Loucy (cell line): ENCODE measurements at regions not wholly inside any gene's neighbourhood (a gene's known extent, or its start where the extent isn't known, plus 50 kb on each side); places are given as distances from the start of the nearest gene placed in this dataset.

Source experiments
- H2AFZ ChIP-seq: fragments of 200-600 bp; sonication (generic); 2 replicates; pipeline ENCODE4 v1.6.0; 2016; ENCODE audit warnings: antibody characterized with exemption, mild to moderate bottlenecking, low read length, moderate library complexity
- H3F3A ChIP-seq: fragments of 200-600 bp; 2 replicates; pipeline ENCODE4 v1.6.0; 2016; ENCODE audit warnings: antibody characterized with exemption, low read depth, mild to moderate bottlenecking
- H3K27me3 ChIP-seq: fragments of 200-600 bp; sonication (generic); 2 replicates; pipeline ENCODE4 v1.6.1; 2014; ENCODE audit warnings: low read length, mild to moderate bottlenecking; ENCODE audit not compliant: insufficient read depth, poor library complexity, severe bottlenecking
- H3K36me3 ChIP-seq: fragments of 200-600 bp; sonication (generic); 2 replicates; pipeline ENCODE4 v1.6.1; 2016; ENCODE audit warnings: low read length; ENCODE audit not compliant: insufficient read depth
- H3K4me1 ChIP-seq: fragments of 200-600 bp; sonication (generic); 2 replicates; pipeline ENCODE4 v1.5.1; 2014; ENCODE audit warnings: low read length, mild to moderate bottlenecking; ENCODE audit not compliant: insufficient read depth, poor library complexity, severe bottlenecking
- H3K4me2 ChIP-seq: fragments of 200-600 bp; sonication (generic); 2 replicates; pipeline ENCODE4 v1.6.0; 2014; ENCODE audit warnings: antibody characterized with exemption, low read length, low read depth, mild to moderate bottlenecking; ENCODE audit not compliant: poor library complexity, severe bottlenecking
- H3K4me3 ChIP-seq: fragments of 200-600 bp; sonication (generic); 2 replicates; pipeline ENCODE4 v1.5.1; 2014; ENCODE audit warnings: low read length, mild to moderate bottlenecking, mixed read lengths; ENCODE audit not compliant: poor library complexity, severe bottlenecking
- H3K79me2 ChIP-seq: fragments of 200-600 bp; sonication (generic); 2 replicates; pipeline ENCODE4 v1.6.1; 2014; ENCODE audit warnings: low read length; ENCODE audit not compliant: insufficient read depth
- H3K9ac ChIP-seq: fragments of 200-600 bp; sonication (generic); 2 replicates; pipeline ENCODE4 v1.6.0; 2014; ENCODE audit warnings: mild to moderate bottlenecking, low read depth, low read length, moderate library complexity; ENCODE audit not compliant: poor library complexity, severe bottlenecking
- H3K9me2 ChIP-seq: fragments of 200-600 bp; sonication (generic); replicated peaks from 2 replicates; pipeline ENCODE4 v1.6.1; 2016; ENCODE audit warnings: low read depth, low read length, mixed read lengths
- H3K9me3 ChIP-seq: fragments of 200-600 bp; sonication (generic); 2 replicates; pipeline ENCODE4 v1.6.1; 2014; ENCODE audit warnings: mild to moderate bottlenecking, antibody characterized with exemption, low read length, low read depth; ENCODE audit not compliant: insufficient read depth
- H4K20me1 ChIP-seq: fragments of 200-600 bp; sonication (generic); 2 replicates; pipeline ENCODE4 v1.6.0; 2014; ENCODE audit warnings: antibody characterized with exemption, low read length, mild to moderate bottlenecking; ENCODE audit not compliant: insufficient read depth, poor library complexity, severe bottlenecking
- EZH2phosphoT487 ChIP-seq: fragments of 200-600 bp; IDR thresholded peaks from 2 replicates; pipeline ENCODE4 v1.6.1; 2018; ENCODE audit warnings: antibody characterized with exemption, mild to moderate bottlenecking, moderate library complexity, borderline replicate concordance
- TF ChIP-seq, protein P1 (sequence below): fragments of 200-600 bp; sonication (generic); conservative IDR thresholded peaks from 2 replicates; pipeline ENCODE4 v1.5.1; 2014; ENCODE audit warnings: mild to moderate bottlenecking, antibody characterized with exemption, low read length

DNA sequence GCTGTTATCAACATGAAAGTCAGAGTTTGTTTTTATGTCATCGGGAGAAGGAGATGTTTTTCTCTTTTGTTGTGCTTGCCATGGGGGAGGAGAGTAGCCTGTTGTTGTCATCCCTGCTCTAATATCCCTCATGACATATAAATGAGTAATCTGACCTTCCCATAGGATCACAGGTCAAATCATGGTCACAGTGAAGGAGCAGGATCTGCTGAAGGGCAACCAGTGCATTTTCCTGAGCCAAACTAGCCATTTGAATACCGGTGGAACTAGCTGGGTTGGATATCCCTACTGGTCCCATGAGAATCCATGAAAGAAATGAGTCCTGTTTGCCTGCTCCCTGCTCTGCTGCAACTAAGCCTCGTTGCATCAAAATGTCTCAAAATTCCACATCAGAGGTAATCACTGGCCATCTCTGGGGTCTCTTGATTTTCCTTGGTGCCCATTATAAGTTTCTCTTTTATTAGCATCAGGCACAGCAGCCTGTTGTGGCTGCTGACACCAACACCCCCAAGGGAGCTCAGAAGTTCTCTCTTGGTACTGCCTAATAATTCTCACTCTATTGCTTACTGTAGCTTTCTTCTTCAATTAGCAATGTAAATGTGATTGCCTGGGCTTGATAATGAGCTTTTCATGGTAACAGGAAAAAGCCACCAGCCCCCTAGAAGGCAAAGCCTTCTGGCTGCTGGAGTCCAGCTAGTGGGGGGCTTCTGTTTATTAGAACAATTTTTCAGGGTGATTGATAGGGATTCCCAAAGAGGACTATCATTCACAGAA lies 211.4 kb upstream of the ERCC4 start:
- H3K4me3 ChIP-seq = no peak overlapping the region
- H2AFZ ChIP-seq = no peak overlapping the region
- no peaks in the 10 kb centered on the region for H4K20me1 ChIP-seq
- H3K79me2 ChIP-seq = no peaks in the 10 kb centered on the region
- no peaks in the 10 kb centered on the region for H3K4me1 ChIP-seq
- H3K36me3 ChIP-seq = no peaks in the 10 kb centered on the region
- H3K4me2 ChIP-seq = no peak overlapping the region
- no peak overlapping the region for H3K9ac ChIP-seq
- no peaks in the 10 kb centered on the region for H3F3A ChIP-seq
- no peaks in the 10 kb centered on the region for H3K9me3 ChIP-seq
- TF ChIP-seq, protein P1, sequence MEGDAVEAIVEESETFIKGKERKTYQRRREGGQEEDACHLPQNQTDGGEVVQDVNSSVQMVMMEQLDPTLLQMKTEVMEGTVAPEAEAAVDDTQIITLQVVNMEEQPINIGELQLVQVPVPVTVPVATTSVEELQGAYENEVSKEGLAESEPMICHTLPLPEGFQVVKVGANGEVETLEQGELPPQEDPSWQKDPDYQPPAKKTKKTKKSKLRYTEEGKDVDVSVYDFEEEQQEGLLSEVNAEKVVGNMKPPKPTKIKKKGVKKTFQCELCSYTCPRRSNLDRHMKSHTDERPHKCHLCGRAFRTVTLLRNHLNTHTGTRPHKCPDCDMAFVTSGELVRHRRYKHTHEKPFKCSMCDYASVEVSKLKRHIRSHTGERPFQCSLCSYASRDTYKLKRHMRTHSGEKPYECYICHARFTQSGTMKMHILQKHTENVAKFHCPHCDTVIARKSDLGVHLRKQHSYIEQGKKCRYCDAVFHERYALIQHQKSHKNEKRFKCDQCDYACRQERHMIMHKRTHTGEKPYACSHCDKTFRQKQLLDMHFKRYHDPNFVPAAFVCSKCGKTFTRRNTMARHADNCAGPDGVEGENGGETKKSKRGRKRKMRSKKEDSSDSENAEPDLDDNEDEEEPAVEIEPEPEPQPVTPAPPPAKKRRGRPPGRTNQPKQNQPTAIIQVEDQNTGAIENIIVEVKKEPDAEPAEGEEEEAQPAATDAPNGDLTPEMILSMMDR = no peak
- no peak for TF ChIP-seq EZH2phosphoT487
- no peaks in the 10 kb centered on the region for H3K27me3 ChIP-seq
- no peaks in the 10 kb centered on the region for H3K9me2 ChIP-seq

DNA sequence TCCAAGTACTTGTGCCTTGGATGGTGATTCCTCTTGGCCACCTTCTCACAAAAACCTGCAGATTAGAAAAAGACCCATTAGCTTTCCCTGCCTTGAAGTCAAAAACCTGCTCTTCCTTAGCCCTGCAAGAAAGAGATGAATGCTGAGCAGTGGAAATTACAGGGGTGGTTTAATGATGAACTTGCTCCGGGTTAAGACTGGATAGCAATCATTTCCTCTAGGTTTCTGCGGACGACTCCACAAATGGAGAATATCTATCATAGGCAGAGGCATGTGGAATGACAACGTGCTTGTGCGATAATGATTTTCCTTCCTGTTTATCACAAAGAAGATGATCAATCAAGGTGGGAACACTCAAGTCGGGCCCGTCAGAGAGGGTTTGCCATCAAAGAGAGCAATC lies 201.2 kb upstream of the ERCC4 start:
- Histone ChIP-seq H3K36me3 (no peaks in the 10 kb centered on the region), H3K9me3 (no peaks in the 10 kb centered on the region), H3K9ac (no peak overlapping the region), H3K79me2 (no peaks in the 10 kb centered on the region), H3K9me2 (no peaks in the 10 kb centered on the region), H3K27me3 (no peaks in the 10 kb centered on the region), H3F3A (no peaks in the 10 kb centered on the region), H3K4me2 (no peak overlapping the region), H2AFZ (no peak overlapping the region), H3K4me3 (no peak overlapping the region), H3K4me1 (no peaks in the 10 kb centered on the region), H4K20me1 (no peaks in the 10 kb centered on the region)
- TF ChIP-seq, protein P1 = no peak
- no peak for TF ChIP-seq EZH2phosphoT487

DNA sequence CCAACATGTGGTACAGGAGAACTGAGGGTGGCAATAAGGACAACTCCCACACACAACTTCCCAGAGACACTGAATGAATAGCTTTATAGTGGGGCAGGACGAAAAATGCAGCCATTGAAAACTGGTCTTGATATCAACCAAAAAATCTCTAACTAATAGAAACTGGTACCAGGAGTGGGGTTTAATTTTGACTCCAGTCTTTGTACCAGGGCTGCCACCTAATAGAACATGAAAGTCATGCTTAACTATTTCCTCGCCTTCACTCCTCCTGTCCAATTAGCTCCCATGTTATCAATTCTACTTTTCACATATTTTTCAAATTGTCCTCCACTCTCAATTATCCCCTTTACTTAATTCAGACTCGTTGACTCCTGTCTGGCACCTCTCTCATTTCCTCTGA lies 192.0 kb upstream of the ERCC4 start:
- no peaks in the 10 kb centered on the region for H3K27me3 ChIP-seq
- H3F3A ChIP-seq = no peaks in the 10 kb centered on the region
- no peaks in the 10 kb centered on the region for H3K9me3 ChIP-seq
- no peaks in the 10 kb centered on the region for H4K20me1 ChIP-seq
- H3K79me2 ChIP-seq = no peaks in the 10 kb centered on the region
- H3K9me2 ChIP-seq = no peaks in the 10 kb centered on the region
- H3K4me1 ChIP-seq = no peaks in the 10 kb centered on the region
- no peak overlapping the region for H2AFZ ChIP-seq
- no peaks in the 10 kb centered on the region for H3K36me3 ChIP-seq
- no peak overlapping the region for H3K9ac ChIP-seq
- H3K4me3 ChIP-seq = no peak overlapping the region
- TF ChIP-seq EZH2phosphoT487 = no peak
- TF ChIP-seq, protein P1 = no peak
- H3K4me2 ChIP-seq = no peak overlapping the region
